ENCODE measurements at regions not wholly inside any gene's neighbourhood (a gene's known extent, or its start where the extent isn't known, plus 50 kb on each side); places are given as distances from the start of the nearest gene placed in this dataset.

GRCh38 chr13:61477619-61478018 is 62.0 kb upstream of the PCDH20 start:
- H3K36me3 ChIP-seq: no peaks in the 10 kb centered on the region
- no peaks in the 10 kb centered on the region for H3K9me3 ChIP-seq
- no peak for TF ChIP-seq CTCF (IDR thresholded peaks at IDR 0.05; ENCODE audit: low read depth, low read length)
- no peak for DNase-seq
- no peaks in the 10 kb centered on the region for H3K4me1 ChIP-seq
- no peaks in the 10 kb centered on the region for H3K27me3 ChIP-seq
- H3K4me3 ChIP-seq (ENCODE audit: low read depth, low read length): no peak overlapping the region

- Histone ChIP-seq H3K4me3 (ENCODE audit: low read depth, low read length) (no peak overlapping the region), H3K9me3 (no peaks in the 10 kb centered on the region), H3K36me3 (no peaks in the 10 kb centered on the region), H3K27me3 (no peaks in the 10 kb centered on the region), H3K4me1 (peaks cover 3% of the 10 kb centered on the region; the same call in 1 of the 2 replicates)
- no peak for DNase-seq
- TF ChIP-seq CTCF (IDR thresholded peaks at IDR 0.05; ENCODE audit: low read depth, low read length): no peak
Observed at GRCh38 chr13:61470786-61471185, 55.1 kb upstream of the PCDH20 start.

- Histone ChIP-seq H3K9me3 (no peaks in the 10 kb centered on the region), H3K36me3 (no peaks in the 10 kb centered on the region), H3K4me1 (peaks cover 3% of the 10 kb centered on the region; the same call in 1 of the 2 replicates), H3K27me3 (no peaks in the 10 kb centered on the region), H3K4me3 (ENCODE audit: low read depth, low read length) (no peak overlapping the region)
- DNase-seq: peak; percentile 13
- TF ChIP-seq CTCF (IDR thresholded peaks at IDR 0.05; ENCODE audit: low read depth, low read length): peak; percentile 69
Observed at GRCh38 chr13:61466280-61466679, 50.6 kb upstream of the PCDH20 start.

Data from BE2C (cell line).